ENCODE measurements at regions not wholly inside any gene's neighbourhood (a gene's known extent, or its start where the extent isn't known, plus 50 kb on each side); places are given as distances from the start of the nearest gene placed in this dataset.

DNA sequence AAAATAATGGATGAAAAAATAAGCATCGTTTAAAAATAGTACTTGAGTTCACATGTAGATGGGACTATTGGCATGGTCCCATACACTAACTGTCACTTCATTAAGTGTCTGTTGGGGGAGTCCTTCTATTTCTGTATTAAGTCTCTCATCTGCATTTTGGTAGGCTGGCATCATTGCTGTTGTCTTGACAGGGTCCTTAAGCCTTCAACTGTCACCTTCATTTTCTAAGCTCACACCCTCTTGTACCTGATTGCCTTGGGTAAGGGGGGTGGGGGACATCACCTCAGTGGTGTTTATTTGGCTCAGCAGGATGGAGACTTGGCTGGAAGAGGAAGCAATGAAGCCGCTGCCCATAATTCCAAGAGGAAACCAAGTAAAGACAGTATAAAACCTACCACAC lies 202.0 kb upstream of the VEPH1 start:
- TF ChIP-seq POLR2AphosphoS5 (IDR thresholded peaks at IDR 0.05): no peak
- TF ChIP-seq, protein P1, sequence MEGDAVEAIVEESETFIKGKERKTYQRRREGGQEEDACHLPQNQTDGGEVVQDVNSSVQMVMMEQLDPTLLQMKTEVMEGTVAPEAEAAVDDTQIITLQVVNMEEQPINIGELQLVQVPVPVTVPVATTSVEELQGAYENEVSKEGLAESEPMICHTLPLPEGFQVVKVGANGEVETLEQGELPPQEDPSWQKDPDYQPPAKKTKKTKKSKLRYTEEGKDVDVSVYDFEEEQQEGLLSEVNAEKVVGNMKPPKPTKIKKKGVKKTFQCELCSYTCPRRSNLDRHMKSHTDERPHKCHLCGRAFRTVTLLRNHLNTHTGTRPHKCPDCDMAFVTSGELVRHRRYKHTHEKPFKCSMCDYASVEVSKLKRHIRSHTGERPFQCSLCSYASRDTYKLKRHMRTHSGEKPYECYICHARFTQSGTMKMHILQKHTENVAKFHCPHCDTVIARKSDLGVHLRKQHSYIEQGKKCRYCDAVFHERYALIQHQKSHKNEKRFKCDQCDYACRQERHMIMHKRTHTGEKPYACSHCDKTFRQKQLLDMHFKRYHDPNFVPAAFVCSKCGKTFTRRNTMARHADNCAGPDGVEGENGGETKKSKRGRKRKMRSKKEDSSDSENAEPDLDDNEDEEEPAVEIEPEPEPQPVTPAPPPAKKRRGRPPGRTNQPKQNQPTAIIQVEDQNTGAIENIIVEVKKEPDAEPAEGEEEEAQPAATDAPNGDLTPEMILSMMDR (IDR thresholded peaks at IDR 0.05): no peak
- no peak for TF ChIP-seq POLR2A (IDR thresholded peaks at IDR 0.05)

Data from prostate gland (tissue), 2 donors.